Activated CD4-positive, alpha-beta T cell treated with anti-CD3 and anti-CD28 coated beads, Interleukin-2, Interleukin-4, amounts not matched to agents 100 ng/mL and 50 ng/mL, durations not matched to agents 16 hours and 8 hours (primary cell): ENCODE measurements at regions not wholly inside any gene's neighbourhood (a gene's known extent, or its start where the extent isn't known, plus 50 kb on each side); places are given as distances from the start of the nearest gene placed in this dataset.
A peak's percentile ranks its signal among the peaks of the same experiment; 100 is the strongest.
"Not testable (repeated sequence)": the region's sequence is repeated elsewhere in the genome, so short reads cannot be mapped to it uniquely, and the experiment has no call there.

Experiments
- DNase-seq: peaks from one replicate; pipeline ENCODE4 v3.0.0-alpha.2; 2020; ENCODE audit warnings: low spot score

DNA sequence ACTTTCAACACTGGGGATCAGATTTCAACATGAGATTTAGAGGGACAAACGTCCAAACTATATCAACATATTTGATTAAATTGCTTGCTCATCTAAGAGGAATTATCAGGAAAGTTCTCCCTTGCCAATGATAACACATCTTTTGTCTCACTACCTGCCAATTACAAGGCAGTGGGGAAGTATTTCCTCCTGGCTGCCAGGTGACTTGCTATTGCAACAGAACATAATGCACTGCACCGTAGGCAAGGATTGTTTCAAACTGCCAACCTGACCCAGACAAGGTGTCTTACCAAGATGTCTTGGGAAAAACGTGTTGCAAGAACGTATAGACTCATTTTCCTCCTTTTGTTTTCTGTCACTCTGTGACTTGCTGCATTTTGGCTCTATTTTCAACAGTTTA lies 711.6 kb downstream of the METTL15 start:
- DNase-seq, result no peak

- DNase-seq, result no peak
Measured at GRCh38 chr11:28815110-28815509, 706.9 kb downstream of the METTL15 start.

GRCh38 chr11:28808771-28809170 lies 700.6 kb downstream of the METTL15 start:
- no peak for DNase-seq

GRCh38 chr11:28799316-28799715 lies 691.1 kb downstream of the METTL15 start:
- no peak for DNase-seq

- DNase-seq, result no peak
Measured at GRCh38 chr11:28798286-28798685, 690.1 kb downstream of the METTL15 start.

GRCh38 chr11:28797536-28797935 lies 689.3 kb downstream of the METTL15 start:
- no peak for DNase-seq

GRCh38 chr11:28794405-28794804 lies 686.2 kb downstream of the METTL15 start:
- DNase-seq, result no peak

- no peak for DNase-seq
Measured at GRCh38 chr11:28793282-28793738, 685.1 kb downstream of the METTL15 start.

DNA sequence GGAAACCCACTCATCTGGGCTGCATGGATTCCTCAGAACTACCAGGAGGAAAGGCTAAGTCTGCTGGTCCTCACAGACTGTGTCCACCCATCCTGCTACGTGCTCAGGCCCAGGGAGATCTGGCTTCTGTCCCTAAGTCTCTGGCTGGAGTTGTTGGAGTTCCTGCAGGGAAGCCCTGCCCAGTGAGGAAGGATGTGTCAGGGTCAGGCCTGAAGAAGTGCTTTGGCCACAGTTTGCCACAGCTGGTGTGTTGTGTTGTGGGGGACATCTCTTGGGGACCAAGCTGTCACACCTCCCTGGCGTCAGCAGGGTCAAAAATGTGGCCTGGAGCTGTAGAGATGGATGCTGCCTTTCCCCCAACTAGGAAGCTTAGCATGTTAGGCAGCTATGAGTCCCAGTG lies 684.7 kb downstream of the METTL15 start:
- no peak for DNase-seq

- not testable (repeated sequence) for DNase-seq
Measured at GRCh38 chr11:28787897-28788296, 679.7 kb downstream of the METTL15 start.

- DNase-seq, result no peak
Measured at GRCh38 chr11:28777126-28777525, 668.9 kb downstream of the METTL15 start.

- no peak for DNase-seq
Measured at GRCh38 chr11:28773606-28774005, 665.4 kb downstream of the METTL15 start.

DNA sequence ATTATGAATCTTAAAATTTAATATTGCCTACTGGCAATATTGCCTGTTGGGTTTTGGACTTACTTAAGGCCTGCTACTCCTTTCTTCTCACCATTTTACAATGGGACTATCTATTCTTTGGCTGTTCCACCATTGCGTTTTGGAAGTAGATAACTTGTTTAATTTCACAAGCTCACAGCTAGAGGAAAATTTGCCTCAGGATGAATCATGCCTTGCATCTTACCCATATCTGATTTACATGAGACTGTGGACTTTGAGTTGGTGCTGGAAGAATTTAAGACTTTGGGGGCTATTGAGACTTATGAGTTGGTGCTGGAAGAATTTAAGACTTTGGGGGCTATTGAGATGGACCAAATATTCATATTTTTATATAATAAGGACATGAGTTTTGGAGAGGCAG lies 662.6 kb downstream of the METTL15 start:
- DNase-seq, result no peak

- no peak for DNase-seq
Measured at GRCh38 chr11:28767574-28767973, 659.4 kb downstream of the METTL15 start.

- DNase-seq, result no peak
Measured at GRCh38 chr11:28763876-28764275, 655.7 kb downstream of the METTL15 start.

DNA sequence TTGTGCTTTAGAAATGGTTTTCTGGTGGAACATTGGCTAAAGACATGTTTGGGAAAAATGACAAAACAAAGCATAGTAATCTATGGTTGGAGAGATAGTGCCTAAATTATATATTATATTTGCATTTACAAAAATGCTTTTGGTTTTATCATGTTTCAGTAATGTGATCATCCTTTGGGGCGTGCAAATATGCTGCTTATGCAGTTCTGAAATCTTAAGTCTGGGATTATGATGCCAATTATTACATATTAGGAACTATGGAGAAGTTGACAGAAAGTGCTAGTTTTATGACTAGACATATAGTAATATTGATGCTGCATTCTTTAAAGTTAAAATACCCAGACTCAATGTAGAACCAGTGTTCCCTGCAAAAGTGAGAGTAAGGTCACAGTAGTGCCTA lies 655.0 kb downstream of the METTL15 start:
- no peak for DNase-seq

DNA sequence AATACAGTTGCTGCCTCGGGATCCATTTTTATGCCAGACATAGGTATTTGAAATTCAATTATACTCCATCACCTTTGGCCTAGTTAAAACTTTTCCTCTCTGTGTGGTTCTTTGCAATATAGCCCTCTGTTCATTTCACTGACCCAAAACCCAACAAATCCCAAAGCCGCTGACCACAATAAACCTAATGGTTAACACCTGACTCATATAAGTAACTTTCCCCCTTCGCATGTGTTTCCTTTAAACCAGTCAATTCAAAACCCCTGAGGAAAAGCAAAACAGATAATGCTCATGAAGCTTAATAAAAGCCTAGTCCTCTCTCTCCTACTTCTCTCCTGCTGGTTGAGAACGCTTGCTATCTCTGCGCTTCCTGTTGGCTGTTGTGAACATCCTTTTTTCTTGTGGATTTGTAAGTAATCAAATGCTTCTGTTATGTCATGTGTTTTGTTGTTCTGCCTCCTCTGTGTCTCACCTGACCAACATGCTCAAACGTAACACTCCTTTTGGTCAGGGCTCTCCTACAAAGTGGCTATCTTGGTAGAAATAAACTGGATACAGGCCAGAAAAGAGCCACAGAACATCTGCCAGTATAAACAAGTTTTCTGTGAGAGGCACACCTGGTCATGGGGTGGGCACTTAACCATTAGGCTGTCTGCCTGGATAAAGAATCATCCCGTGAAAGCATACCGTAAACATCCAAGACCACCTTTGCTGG lies 652.6 kb downstream of the METTL15 start:
- peak; percentile 0 for DNase-seq

GRCh38 chr11:28759311-28759710 lies 651.1 kb downstream of the METTL15 start:
- no peak for DNase-seq

- no peak for DNase-seq
Measured at GRCh38 chr11:28757725-28758515, 649.7 kb downstream of the METTL15 start.

- DNase-seq, result no peak
Measured at GRCh38 chr11:28756977-28757376, 648.8 kb downstream of the METTL15 start.

- no peak for DNase-seq
Measured at GRCh38 chr11:28743061-28743550, 634.9 kb downstream of the METTL15 start.

DNA sequence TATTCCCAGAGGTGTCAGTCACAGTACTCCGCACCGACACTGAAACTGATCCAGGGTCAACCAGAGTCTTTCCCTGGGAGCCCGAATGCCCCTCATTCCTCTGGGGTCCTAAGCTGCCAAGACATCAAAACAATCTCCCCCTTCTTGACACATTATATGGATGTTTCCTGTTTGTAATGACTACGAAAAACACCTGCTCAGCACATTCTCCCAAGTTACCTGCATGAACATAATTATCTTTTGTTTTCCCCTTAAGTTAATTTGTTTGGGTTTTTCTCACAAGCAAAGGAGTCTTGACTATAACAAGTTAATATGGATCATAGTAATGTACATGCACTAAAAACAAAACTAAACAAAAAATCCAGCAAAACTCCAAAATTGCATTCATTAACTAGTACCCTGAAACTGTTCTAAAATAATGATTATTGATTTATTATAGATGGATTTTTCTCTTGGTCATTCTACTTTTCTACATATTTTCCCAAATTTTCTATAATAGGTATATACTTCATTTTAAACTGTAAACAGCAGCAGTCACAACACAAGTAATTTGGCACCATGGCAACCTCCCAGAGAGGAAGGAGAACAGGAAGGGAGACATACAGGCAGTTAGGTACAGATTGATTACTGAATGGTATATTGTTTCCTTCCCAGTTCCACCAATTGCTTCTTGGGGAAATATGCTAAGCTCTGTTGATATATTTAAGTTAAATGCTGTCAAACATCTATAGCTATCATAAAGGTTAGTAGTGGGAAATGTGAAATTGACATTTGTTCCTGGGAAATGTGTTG lies 631.5 kb downstream of the METTL15 start:
- DNase-seq, result no peak
